GM19397 (cell line): ENCODE measurements at regions not wholly inside any gene's neighbourhood (a gene's known extent, or its start where the extent isn't known, plus 50 kb on each side); places are given as distances from the start of the nearest gene placed in this dataset.
"Not testable (repeated sequence)": the region's sequence is repeated elsewhere in the genome, so short reads cannot be mapped to it uniquely, and the experiment has no call there.

Source experiments
- ATAC-seq: cut with Tn5 transposase; IDR thresholded peaks from one replicate; pipeline ENCODE4 v1.9.1; 2021; ENCODE audit warnings: mild to moderate bottlenecking, moderate library complexity; ENCODE audit not compliant: unreplicated experiment

GRCh38 chr6:15936503-15936902 is 192.4 kb upstream of the MYLIP start:
- ATAC-seq = peak; percentile 70

- ATAC-seq = no peak
These were observed 193.2 kb upstream of the MYLIP start for GRCh38 chr6:15935661-15936060.

GRCh38 chr6:15931697-15932096 is 197.2 kb upstream of the MYLIP start:
- ATAC-seq = not testable (repeated sequence)

- ATAC-seq = no peak
These were observed 198.7 kb upstream of the MYLIP start for GRCh38 chr6:15930207-15930606.

GRCh38 chr6:15929685-15930084 is 199.2 kb upstream of the MYLIP start:
- ATAC-seq = no peak

- ATAC-seq = no peak
These were observed 201.2 kb upstream of the MYLIP start for GRCh38 chr6:15927531-15928225.

DNA sequence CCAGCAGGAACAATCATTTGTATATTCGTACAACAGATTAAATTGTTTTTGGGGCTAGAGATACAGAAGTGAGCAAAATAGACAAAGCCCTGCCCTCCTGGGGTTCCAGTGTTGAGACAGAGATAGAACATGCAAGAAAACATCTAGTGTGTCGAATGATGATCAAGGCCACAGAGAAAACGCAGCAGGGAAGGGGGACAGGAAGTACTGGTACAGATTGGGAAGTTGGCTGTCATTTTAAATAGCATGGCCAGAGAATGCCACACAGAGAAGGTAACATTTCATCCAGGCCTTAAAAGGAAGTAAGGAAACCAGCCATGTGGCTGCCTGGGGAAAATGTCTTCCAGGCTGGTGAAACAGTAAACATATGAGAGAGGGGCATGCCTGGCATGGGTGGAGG is 202.6 kb upstream of the MYLIP start:
- no peak for ATAC-seq

DNA sequence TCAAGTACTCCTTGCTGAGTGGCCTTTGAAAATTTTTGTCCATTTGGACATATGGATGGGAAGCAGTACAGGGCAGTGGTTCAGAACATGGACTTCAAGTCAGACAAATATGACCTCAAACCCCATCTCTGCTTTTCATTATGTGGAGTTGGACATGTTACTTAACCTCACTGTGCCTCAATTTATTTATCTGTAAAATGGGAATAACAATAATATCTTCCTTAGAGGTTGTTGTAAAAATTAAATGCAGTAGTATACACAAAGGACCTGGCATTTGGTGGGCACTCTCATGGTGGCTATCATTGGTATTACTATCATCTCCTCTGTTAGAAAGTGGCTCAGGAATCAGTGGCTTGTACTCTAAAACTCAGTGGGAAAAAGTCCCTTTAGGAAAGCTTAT is 204.0 kb upstream of the MYLIP start:
- no peak for ATAC-seq

GRCh38 chr6:15922510-15923250 is 206.2 kb upstream of the MYLIP start:
- ATAC-seq = no peak

- no peak for ATAC-seq
These were observed 207.6 kb upstream of the MYLIP start for GRCh38 chr6:15921243-15921642.

- no peak for ATAC-seq
These were observed 212.3 kb upstream of the MYLIP start for GRCh38 chr6:15916581-15916980.

GRCh38 chr6:15915508-15916178 is 213.2 kb upstream of the MYLIP start:
- no peak for ATAC-seq

DNA sequence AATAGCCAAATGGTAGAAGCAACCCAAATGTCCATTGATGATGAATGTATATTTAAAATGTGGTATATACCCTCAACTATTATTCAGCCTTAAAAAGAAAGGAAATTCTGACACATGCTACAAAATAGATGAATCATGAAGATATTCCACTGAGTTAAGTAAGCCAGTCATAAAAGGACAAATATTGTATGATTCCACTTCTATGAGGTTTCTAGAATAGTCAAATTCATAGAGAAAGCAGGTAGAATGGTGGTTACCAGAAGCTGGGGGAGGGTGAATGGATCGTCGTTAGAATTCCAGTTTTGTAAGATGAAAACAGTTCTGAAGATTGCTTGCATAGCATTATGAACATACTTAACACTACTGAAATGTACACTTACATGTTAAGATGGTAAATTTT is 214.3 kb upstream of the MYLIP start:
- ATAC-seq = no peak

GRCh38 chr6:15913573-15913972 is 215.3 kb upstream of the MYLIP start:
- ATAC-seq = no peak

DNA sequence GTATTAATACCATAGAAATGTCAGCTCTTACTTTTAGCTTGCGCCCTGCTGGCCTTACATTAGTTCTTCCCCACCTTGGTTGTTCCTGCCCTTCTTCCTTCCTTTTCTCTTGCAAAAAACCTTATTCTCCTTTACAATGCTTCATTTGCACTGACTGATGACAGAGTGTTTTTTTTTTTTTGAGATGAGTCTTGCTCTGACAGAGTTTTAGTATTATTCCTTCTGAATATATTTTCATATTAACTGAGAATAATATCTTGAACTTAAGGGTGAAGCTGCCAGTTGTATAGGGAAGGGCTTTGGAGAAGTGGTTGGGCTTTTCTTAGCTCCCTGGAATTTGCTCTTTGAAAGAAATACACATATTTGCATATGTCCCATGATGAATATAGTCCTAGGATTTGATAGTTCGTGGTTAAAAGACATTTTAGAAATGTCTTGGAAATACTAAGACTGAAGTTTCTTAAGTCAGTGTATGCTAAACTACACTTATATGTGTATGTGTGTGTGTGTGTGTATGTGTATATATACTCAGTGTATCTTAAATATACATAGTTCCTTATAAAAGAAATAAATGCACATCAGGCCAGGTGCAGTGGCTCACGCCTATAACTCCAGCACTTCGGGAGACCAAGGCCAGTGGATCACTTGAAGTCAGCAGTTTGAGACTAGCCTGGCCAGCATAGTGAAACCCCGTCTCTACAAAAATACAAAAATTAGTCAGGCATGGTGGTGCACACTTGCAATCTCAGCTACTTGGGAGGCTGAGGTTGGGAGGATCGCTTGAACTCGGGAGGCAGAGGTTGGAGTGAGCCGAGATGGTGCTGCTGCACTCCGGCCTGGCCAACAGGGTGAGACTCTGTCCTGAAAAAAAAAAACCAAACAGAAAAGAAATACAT is 216.1 kb upstream of the MYLIP start:
- no peak for ATAC-seq

DNA sequence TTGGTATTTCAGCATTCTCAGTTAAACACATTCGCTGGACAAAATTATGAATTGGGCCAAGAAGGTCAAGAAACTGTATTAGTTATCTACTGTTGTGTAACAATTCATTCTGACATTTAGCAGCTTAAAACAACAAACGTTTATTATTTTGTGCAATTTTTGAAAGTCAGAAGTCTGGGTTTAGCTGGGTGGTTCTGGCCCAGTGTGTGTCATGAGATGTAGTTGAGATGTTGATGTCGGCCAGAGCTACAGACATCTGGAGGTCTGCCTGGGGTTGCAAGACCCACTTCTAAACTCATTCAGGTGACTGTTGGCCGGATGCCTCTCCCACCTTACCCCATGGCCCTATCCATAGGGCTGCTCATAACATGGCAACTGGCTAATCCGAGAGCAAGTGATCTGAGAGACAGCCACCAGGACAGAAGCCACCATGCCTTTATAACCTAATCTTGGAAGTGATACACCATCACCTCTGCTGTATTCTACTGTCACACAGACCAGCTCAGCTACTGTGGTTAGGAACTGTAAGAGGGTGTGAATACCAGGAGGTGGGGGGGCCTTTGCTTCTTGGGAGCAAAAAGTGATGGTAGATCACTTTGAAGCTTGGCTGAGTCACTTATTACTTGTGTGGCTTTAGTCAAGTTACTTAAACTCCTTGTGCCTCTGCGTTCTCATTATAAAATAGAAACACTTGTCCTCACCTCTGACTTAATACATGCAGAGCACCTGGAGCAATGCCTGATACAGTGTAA is 217.0 kb upstream of the MYLIP start:
- ATAC-seq = no peak

DNA sequence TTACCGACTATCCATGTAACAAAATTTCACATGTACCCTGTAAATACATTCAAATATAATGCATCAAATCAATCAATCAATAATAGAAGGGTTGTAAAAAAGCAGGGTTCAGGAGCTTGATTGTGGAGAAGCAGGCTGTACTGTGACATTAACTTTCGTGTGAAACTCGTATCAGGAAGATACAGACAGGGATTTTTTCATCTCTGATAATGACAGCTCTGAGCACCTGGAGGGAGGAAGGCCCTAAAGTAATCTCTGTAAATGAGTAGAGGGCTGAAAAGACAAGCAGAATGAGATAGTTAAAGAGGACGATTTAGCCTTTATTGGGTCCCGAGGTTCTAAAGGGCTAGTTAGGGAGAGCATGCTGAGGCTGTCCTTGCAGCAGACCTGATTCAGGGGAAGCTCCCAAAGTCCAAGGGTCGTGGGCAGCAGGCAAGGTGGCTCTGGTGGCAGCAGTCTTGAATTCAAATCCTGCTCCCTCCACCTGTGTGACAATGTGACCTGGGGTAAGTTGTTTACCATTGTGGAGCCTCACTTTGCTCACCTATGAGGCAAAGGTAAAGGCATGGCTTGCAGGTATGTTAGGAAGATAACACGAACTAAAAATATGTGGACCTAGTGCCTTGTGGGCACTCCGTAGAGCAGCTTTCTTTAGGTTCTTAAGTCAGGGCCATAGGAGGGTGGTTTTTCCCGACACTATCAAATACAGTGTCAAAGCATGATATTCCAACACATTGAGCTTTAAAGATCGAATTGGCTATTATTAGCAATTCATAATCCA is 219.4 kb upstream of the MYLIP start:
- ATAC-seq = no peak

- ATAC-seq = no peak
These were observed 220.0 kb upstream of the MYLIP start for GRCh38 chr6:15908871-15909270.

- ATAC-seq = no peak
These were observed 220.9 kb upstream of the MYLIP start for GRCh38 chr6:15907914-15908518.
